Activated T-helper 2 cell treated with anti-CD3 and anti-CD28 coated beads, Interferon-gamma antibody, Interleukin-2, Interleukin-4, amounts not matched to agents 10 μg/mL and 5 μg/mL and 100 μg/mL, durations not matched to agents 14 hours and 24 hours and 36 hours (primary cell): ENCODE measurements at regions not wholly inside any gene's neighbourhood (a gene's known extent, or its start where the extent isn't known, plus 50 kb on each side); places are given as distances from the start of the nearest gene placed in this dataset.

Source experiments
- DNase-seq: peaks from one replicate; pipeline ENCODE4 v3.0.0; 2021; ENCODE audit warnings: low spot score
- H3K27ac Mint-ChIP-seq: one replicate; pipeline ENCODE4 v1.8.0; 2021; ENCODE audit warnings: mixed read lengths
- H3K27me3 Mint-ChIP-seq: one replicate; pipeline ENCODE4 v1.8.0; 2021; ENCODE audit warnings: low read depth, mixed read lengths
- H3K36me3 Mint-ChIP-seq: one replicate; pipeline ENCODE4 v1.8.0; 2021; ENCODE audit warnings: low read depth, mixed read lengths
- H3K4me1 Mint-ChIP-seq: one replicate; pipeline ENCODE4 v1.8.0; 2021; ENCODE audit warnings: low read depth, mixed read lengths
- H3K4me3 Mint-ChIP-seq: one replicate; pipeline ENCODE4 v1.8.0; 2021; ENCODE audit warnings: low read depth, mild to moderate bottlenecking, moderate library complexity, mixed read lengths
- H3K9me3 Mint-ChIP-seq: one replicate; pipeline ENCODE4 v1.8.0; 2021; ENCODE audit warnings: mixed read lengths
- intact Hi-C: fragments of 100-400 bp; cut with micrococcal nuclease; formaldehyde crosslinking; loops from one replicate; pipeline ENCODE4 v1.15.1; 2023

DNA sequence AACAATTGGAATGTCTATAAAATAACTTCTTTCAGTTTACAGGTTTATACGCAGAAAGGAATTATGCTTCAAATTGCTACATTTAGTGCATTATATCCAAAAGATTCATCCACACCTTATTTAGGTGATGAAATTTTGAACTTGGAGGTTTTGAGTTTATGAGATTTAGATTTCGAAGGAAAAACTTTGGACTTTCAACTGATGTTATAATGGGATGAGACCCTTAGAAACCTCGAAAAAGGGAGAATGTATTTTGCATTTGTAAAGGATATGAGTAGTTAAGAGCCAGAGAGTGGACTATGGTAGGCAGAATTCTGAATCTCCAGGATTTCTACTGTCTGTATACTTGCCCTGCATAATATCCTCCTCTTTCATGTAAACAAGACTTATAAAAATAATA, 851.6 kb upstream of the MGAT4C start:
- Mint-ChIP-seq H3K4me3 (no peak overlapping the region), H3K27me3 (no peaks in the 10 kb centered on the region)
- intact Hi-C loops = no loop called here

GRCh38 chr12:87107270-87107669, 851.1 kb upstream of the MGAT4C start:
- Mint-ChIP-seq H3K27ac (no peak overlapping the region), H3K27me3 (no peaks in the 10 kb centered on the region), H3K4me3 (no peak overlapping the region), H3K36me3 (no peaks in the 10 kb centered on the region), H3K9me3 (peaks cover 6% of the 10 kb centered on the region), H3K4me1 (no peaks in the 10 kb centered on the region)
- intact Hi-C loops = no loop called here
- no peak for DNase-seq

More for the DNA sequence above, 851.6 kb upstream of the MGAT4C start:
- no peak overlapping the region for H3K27ac Mint-ChIP-seq
- DNase-seq = no peak
- H3K9me3 Mint-ChIP-seq = peaks cover 6% of the 10 kb centered on the region
- no peaks in the 10 kb centered on the region for H3K36me3 Mint-ChIP-seq
- no peaks in the 10 kb centered on the region for H3K4me1 Mint-ChIP-seq

- intact Hi-C loops = no loop called here
- H3K4me1 Mint-ChIP-seq = no peaks in the 10 kb centered on the region
- H3K9me3 Mint-ChIP-seq = peaks cover 20% of the 10 kb centered on the region
- no peaks in the 10 kb centered on the region for H3K27me3 Mint-ChIP-seq
- DNase-seq = no peak
- H3K4me3 Mint-ChIP-seq = no peak overlapping the region
- no peak overlapping the region for H3K27ac Mint-ChIP-seq
- H3K36me3 Mint-ChIP-seq = no peaks in the 10 kb centered on the region
These were observed 839.9 kb upstream of the MGAT4C start for GRCh38 chr12:87096082-87096585.

DNA sequence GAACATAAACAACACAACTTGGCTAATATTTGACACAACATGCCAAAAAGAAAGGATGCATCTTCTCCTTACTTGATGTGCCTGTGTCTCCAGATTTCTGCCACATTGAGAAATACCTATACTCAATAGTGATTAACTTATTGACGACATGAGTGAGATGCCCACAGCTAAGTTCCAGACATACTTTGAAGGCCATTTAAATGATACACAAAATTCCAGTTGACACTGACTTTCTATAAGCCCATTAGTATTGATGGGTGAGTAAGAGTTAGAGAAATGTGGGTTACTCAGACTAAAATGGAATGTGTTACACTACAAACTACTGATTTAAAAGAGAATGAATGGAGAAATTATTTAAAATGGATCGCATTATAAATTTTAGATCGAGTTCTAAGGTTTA, 838.2 kb upstream of the MGAT4C start:
- intact Hi-C loops = no loop called here
- Mint-ChIP-seq H3K36me3 (no peaks in the 10 kb centered on the region), H3K9me3 (peaks cover 9% of the 10 kb centered on the region), H3K4me1 (no peaks in the 10 kb centered on the region), H3K27ac (no peak overlapping the region), H3K27me3 (no peaks in the 10 kb centered on the region), H3K4me3 (no peak overlapping the region)
- DNase-seq = no peak

- Mint-ChIP-seq H3K27me3 (no peaks in the 10 kb centered on the region), H3K27ac (no peak overlapping the region), H3K36me3 (no peaks in the 10 kb centered on the region), H3K4me1 (no peaks in the 10 kb centered on the region), H3K4me3 (no peak overlapping the region), H3K9me3 (peaks cover 9% of the 10 kb centered on the region)
- DNase-seq = no peak
- intact Hi-C loops = no loop called here
These were observed 836.2 kb upstream of the MGAT4C start for GRCh38 chr12:87092421-87092820.

GRCh38 chr12:87086118-87086891, 830.1 kb upstream of the MGAT4C start:
- no peak for DNase-seq
- Mint-ChIP-seq H3K4me3 (no peak overlapping the region), H3K4me1 (no peaks in the 10 kb centered on the region), H3K36me3 (no peaks in the 10 kb centered on the region), H3K27ac (no peak overlapping the region), H3K27me3 (no peaks in the 10 kb centered on the region), H3K9me3 (peaks cover 4% of the 10 kb centered on the region)
- intact Hi-C loops = no loop called here

GRCh38 chr12:87085286-87085685, 829.1 kb upstream of the MGAT4C start:
- no peak for DNase-seq
- Mint-ChIP-seq H3K36me3 (no peaks in the 10 kb centered on the region), H3K27me3 (no peaks in the 10 kb centered on the region), H3K27ac (no peak overlapping the region), H3K4me3 (no peak overlapping the region), H3K9me3 (peaks cover 4% of the 10 kb centered on the region), H3K4me1 (no peaks in the 10 kb centered on the region)
- intact Hi-C loops = no loop called here

DNA sequence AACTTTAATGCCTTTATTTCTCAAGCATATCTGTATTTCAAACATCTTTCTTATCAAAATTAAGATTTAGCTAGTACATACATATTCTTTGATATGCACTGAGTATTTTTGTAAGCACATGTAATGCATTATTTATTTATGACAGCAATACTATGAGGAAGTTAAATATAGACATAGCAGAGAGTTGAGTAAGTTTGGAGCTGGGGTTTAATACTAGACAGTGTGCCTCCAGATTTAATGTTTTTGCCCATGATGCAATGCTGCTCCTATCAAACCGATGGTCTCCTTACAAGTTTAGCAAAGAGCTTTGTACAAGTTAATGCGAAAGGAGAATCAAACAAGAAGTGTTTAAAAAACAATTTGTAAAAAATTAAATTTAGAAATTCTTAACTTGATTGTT, 826.6 kb upstream of the MGAT4C start:
- Mint-ChIP-seq H3K36me3 (no peaks in the 10 kb centered on the region), H3K4me3 (no peak overlapping the region), H3K4me1 (no peaks in the 10 kb centered on the region), H3K27ac (no peak overlapping the region), H3K9me3 (peaks cover 4% of the 10 kb centered on the region), H3K27me3 (no peaks in the 10 kb centered on the region)
- DNase-seq = no peak
- intact Hi-C loops = no loop called here

- Mint-ChIP-seq H3K4me1 (no peaks in the 10 kb centered on the region), H3K27ac (no peak overlapping the region), H3K27me3 (no peaks in the 10 kb centered on the region), H3K36me3 (no peaks in the 10 kb centered on the region), H3K4me3 (no peak overlapping the region), H3K9me3 (peaks cover 8% of the 10 kb centered on the region)
- DNase-seq = no peak
- intact Hi-C loops = no loop called here
These were observed 818.6 kb upstream of the MGAT4C start for GRCh38 chr12:87074781-87075180.

GRCh38 chr12:87066326-87066725, 810.1 kb upstream of the MGAT4C start:
- Mint-ChIP-seq H3K36me3 (no peaks in the 10 kb centered on the region), H3K4me1 (no peaks in the 10 kb centered on the region), H3K27ac (no peak overlapping the region), H3K9me3 (peaks cover 12% of the 10 kb centered on the region), H3K4me3 (no peak overlapping the region), H3K27me3 (no peaks in the 10 kb centered on the region)
- intact Hi-C loops = no loop called here
- DNase-seq = no peak

- Mint-ChIP-seq H3K4me3 (no peak overlapping the region), H3K9me3 (peaks cover 4% of the 10 kb centered on the region), H3K27me3 (no peaks in the 10 kb centered on the region), H3K27ac (no peak overlapping the region), H3K36me3 (no peaks in the 10 kb centered on the region), H3K4me1 (no peaks in the 10 kb centered on the region)
- no peak for DNase-seq
- intact Hi-C loops = no loop called here
These were observed 803.0 kb upstream of the MGAT4C start for GRCh38 chr12:87059231-87059630.

DNA sequence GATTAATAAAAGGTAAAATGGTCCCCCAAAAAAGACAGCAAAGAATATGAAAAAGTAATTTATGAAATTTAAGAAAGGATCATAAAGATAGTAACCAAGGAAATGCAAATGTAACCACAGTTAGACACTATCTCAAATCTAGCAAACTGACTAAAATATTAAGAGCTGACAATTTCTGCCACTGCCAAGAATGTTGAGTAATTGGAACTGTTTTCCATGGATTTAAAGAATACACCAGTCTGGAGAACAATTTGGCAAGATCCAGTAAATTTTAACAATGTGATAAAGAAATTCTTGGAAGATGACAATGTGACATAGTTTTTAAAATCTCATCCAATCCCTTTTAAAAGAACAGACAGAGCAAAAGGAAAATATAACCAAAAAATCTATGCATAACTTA, 798.0 kb upstream of the MGAT4C start:
- intact Hi-C loops = no loop called here
- Mint-ChIP-seq H3K36me3 (no peaks in the 10 kb centered on the region), H3K4me3 (no peak overlapping the region), H3K4me1 (no peaks in the 10 kb centered on the region), H3K27me3 (no peaks in the 10 kb centered on the region), H3K27ac (no peak overlapping the region), H3K9me3 (no peaks in the 10 kb centered on the region)
- DNase-seq = no peak

GRCh38 chr12:87051621-87052020, 795.4 kb upstream of the MGAT4C start:
- H3K27ac Mint-ChIP-seq = no peak overlapping the region
- DNase-seq = no peak
- no peak overlapping the region for H3K4me3 Mint-ChIP-seq
- no peaks in the 10 kb centered on the region for H3K4me1 Mint-ChIP-seq
- no peaks in the 10 kb centered on the region for H3K36me3 Mint-ChIP-seq
- no peaks in the 10 kb centered on the region for H3K9me3 Mint-ChIP-seq
- H3K27me3 Mint-ChIP-seq = no peaks in the 10 kb centered on the region
- intact Hi-C loops = no loop called here
